Urinary bladder (tissue), 3 donors: ENCODE measurements at regions not wholly inside any gene's neighbourhood (a gene's known extent, or its start where the extent isn't known, plus 50 kb on each side); places are given as distances from the start of the nearest gene placed in this dataset.

Source experiments
- DNase-seq: peaks from one replicate; pipeline ENCODE4 v3.0.0-alpha.2; 2015; ENCODE audit errors: extremely low spot score
- H3K27ac ChIP-seq: one replicate; pipeline ENCODE4 v1.5.1; 2013; ENCODE audit warnings: low read depth, mild to moderate bottlenecking, moderate library complexity
- H3K36me3 ChIP-seq: one replicate; pipeline ENCODE4 v1.6.1; 2013; ENCODE audit warnings: mild to moderate bottlenecking, moderate library complexity; ENCODE audit not compliant: insufficient read depth
- H3K4me1 ChIP-seq: one replicate; pipeline ENCODE4 v1.6.1; 2013; ENCODE audit warnings: mild to moderate bottlenecking, moderate library complexity; ENCODE audit not compliant: insufficient read depth
- H3K4me3 ChIP-seq: one replicate; pipeline ENCODE4 v1.5.1; 2013; ENCODE audit warnings: low read depth, low read length
- WGBS: extraction: QIAGEN DNeasy Blood & Tissue Kit; methylation state at CpG from one replicate; pipeline ENCODE4 v1.1.7; 2013; 5-methylcytosine and 5-hydroxymethylcytosine counted together
- donor health status: healthy with polysubstance abuse.
- donor health status: healthy.

DNA sequence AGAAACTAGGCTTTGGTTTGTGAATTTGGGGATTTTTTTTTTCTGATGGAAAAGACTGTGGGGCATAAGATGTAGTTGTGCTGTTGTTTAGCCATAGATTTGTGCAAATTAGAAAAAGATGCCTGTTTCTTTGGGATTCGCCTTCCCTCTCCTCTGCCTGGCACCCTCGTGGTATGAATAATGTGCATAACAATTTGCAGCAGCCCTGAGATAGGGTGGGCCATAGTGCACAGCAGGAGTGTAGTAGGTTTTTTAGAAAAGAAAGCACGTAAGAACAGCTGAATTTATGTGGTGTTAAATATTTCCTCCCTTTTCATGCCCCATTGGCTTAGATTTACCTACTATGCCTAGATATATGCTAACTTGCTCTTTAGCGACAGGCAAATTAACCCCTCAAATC lies 158.9 kb downstream of the PTGER3 start:
- no peak for DNase-seq
- no peak overlapping the region for H3K27ac ChIP-seq
- WGBS: 89% methylated on average over 4 of the region's 4 CpGs
- no peaks in the 10 kb centered on the region for H3K36me3 ChIP-seq
- no peaks in the 10 kb centered on the region for H3K4me1 ChIP-seq
- H3K4me3 ChIP-seq: no peak overlapping the region

- H3K27ac ChIP-seq: no peak overlapping the region
- H3K36me3 ChIP-seq: no peaks in the 10 kb centered on the region
- H3K4me1 ChIP-seq: no peaks in the 10 kb centered on the region
- 55% methylated on average over 2 of the region's 2 CpGs for WGBS
- H3K4me3 ChIP-seq: no peak overlapping the region
- DNase-seq: no peak
Measured at GRCh38 chr1:70890408-70890807, 157.2 kb downstream of the PTGER3 start.

DNA sequence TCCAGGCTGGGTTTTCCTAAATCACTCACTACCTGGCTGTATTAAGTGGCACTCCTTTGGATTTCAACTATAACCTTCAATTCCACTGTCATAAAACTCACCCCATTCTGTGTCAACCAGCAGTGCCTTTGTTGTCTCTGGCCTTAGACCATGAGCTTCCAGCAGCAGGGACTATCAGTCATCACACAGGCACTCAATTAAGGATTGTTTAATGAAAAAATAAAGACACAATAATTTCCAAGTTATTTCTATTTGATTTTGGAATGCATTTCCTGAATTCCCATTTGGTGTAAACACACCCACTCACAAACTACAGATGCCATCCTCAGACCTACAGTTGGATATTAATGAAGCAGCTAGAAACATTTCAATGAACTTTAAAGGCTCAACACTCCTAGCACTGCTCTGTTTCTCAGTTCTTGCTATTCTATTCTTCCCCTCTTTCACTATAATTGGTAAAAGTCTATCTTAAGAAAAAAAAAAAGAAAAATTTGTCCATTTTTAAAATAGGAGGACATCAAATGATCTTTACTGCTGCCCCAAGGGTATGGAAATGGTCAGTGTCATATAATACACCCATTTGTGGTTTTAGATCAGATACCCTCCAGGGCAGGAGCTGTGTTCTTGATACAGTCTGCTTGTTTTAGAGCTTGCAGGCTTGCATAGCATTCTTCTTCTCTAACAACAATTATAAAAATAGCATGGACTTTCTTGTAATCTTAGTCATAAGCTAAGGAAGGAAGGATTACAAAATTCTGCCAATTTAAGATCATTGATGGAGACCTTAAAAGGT lies 156.4 kb downstream of the PTGER3 start:
- DNase-seq: no peak
- no peak overlapping the region for H3K27ac ChIP-seq
- H3K36me3 ChIP-seq: no peaks in the 10 kb centered on the region
- H3K4me3 ChIP-seq: no peak overlapping the region
- H3K4me1 ChIP-seq: no peaks in the 10 kb centered on the region

GRCh38 chr1:70892140-70892539 lies 155.5 kb downstream of the PTGER3 start:
- WGBS: 98% methylated on average over 2 of the region's 2 CpGs
- no peak for DNase-seq
- Histone ChIP-seq H3K4me3 (no peak overlapping the region), H3K27ac (no peak overlapping the region), H3K4me1 (no peaks in the 10 kb centered on the region), H3K36me3 (no peaks in the 10 kb centered on the region)

DNA sequence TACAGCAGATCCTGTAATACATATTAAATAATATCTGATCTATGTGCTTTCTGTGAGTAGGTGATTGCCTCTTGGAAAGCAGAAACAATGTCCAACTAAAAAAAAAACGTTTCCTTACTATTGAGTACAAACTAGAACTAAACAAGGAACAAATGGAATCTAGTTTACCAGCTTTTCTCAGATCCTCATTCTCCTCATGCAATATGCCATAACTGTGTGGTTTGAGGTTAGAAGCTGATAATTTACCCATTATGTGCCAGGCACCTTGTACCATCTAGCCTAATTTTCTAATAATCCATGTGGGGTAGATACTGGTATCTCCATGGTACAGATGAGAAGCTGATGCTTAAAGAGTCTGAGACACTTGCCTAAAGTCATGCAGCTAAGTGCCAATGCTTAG lies 154.7 kb downstream of the PTGER3 start:
- WGBS: 0% methylated on average over 1 of the region's 1 CpG
- Histone ChIP-seq H3K27ac (no peak overlapping the region), H3K36me3 (no peaks in the 10 kb centered on the region), H3K4me3 (no peak overlapping the region), H3K4me1 (no peaks in the 10 kb centered on the region)
- DNase-seq: no peak

- no peak for DNase-seq
- H3K4me3 ChIP-seq: no peak overlapping the region
- H3K27ac ChIP-seq: no peak overlapping the region
- 66% methylated on average over 3 of the region's 3 CpGs for WGBS
- H3K4me1 ChIP-seq: no peaks in the 10 kb centered on the region
- H3K36me3 ChIP-seq: no peaks in the 10 kb centered on the region
Measured at GRCh38 chr1:70893381-70893780, 154.2 kb downstream of the PTGER3 start.

DNA sequence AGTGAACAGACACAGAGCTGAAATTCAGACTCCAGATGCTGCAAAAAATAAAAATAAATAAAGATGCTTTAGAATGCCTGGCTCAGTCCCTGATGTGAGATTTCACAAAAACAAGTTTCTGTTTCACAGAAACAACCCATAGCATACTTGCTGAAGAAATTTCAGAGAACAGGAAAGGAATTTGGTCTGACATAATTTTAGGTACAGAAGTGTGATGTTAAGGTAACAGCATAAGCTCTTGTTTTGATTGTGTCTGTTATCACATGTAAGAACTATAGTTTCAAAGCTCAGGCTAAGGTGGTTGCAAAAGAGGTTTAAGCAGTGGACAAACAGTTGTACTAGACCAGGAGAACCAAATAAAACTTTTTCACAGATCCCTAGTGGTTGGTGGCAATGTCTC lies 152.1 kb downstream of the PTGER3 start:
- H3K36me3 ChIP-seq: no peaks in the 10 kb centered on the region
- no peaks in the 10 kb centered on the region for H3K4me1 ChIP-seq
- no peak overlapping the region for H3K27ac ChIP-seq
- no peak overlapping the region for H3K4me3 ChIP-seq
- no peak for DNase-seq

- no peaks in the 10 kb centered on the region for H3K4me1 ChIP-seq
- H3K4me3 ChIP-seq: no peak overlapping the region
- 81% methylated on average over 1 of the region's 1 CpG for WGBS
- H3K36me3 ChIP-seq: no peaks in the 10 kb centered on the region
- H3K27ac ChIP-seq: no peak overlapping the region
- DNase-seq: no peak
Measured at GRCh38 chr1:70896224-70896623, 151.4 kb downstream of the PTGER3 start.

GRCh38 chr1:70897273-70897672 lies 150.3 kb downstream of the PTGER3 start:
- no peak overlapping the region for H3K27ac ChIP-seq
- no peaks in the 10 kb centered on the region for H3K36me3 ChIP-seq
- no peaks in the 10 kb centered on the region for H3K4me1 ChIP-seq
- no peak overlapping the region for H3K4me3 ChIP-seq
- no peak for DNase-seq
- WGBS: 85% methylated on average over 4 of the region's 4 CpGs

- no peaks in the 10 kb centered on the region for H3K4me1 ChIP-seq
- no peak for DNase-seq
Measured at GRCh38 chr1:70899735-70900134, 147.9 kb downstream of the PTGER3 start.

GRCh38 chr1:70902211-70902610 lies 145.4 kb downstream of the PTGER3 start:
- Histone ChIP-seq H3K27ac (no peak overlapping the region), H3K36me3 (no peaks in the 10 kb centered on the region), H3K4me3 (no peak overlapping the region), H3K4me1 (no peaks in the 10 kb centered on the region)
- WGBS: 60% methylated on average over 1 of the region's 1 CpG
- DNase-seq: no peak

More at GRCh38 chr1:70899735-70900134, 147.9 kb downstream of the PTGER3 start:
- Histone ChIP-seq H3K27ac (no peak overlapping the region), H3K36me3 (no peaks in the 10 kb centered on the region), H3K4me3 (no peak overlapping the region)

DNA sequence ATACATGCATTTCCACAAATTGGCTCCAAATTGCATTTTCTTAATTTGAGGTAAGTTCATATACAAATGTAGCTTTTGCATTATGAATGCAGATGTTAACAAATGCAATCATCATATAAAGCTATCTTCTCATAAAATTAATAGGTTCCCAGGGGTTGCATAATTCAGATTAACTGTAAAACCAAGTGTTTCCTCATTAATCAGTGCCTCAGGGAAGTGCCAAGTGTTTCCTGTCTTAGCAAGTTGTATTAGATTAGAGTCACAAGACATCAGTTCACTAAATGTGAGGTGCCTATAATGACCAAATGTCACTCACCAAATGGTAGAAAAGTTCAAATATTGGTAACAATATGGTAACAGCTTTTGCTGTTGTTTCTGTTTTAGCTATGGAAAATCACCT lies 140.8 kb downstream of the PTGER3 start:
- Histone ChIP-seq H3K27ac (no peak overlapping the region), H3K4me3 (no peak overlapping the region), H3K36me3 (no peaks in the 10 kb centered on the region), H3K4me1 (no peaks in the 10 kb centered on the region)
- DNase-seq: no peak

- Histone ChIP-seq H3K4me1 (no peaks in the 10 kb centered on the region), H3K4me3 (no peak overlapping the region), H3K36me3 (no peaks in the 10 kb centered on the region), H3K27ac (no peak overlapping the region)
- no peak for DNase-seq
- 87% methylated on average over 8 of the region's 8 CpGs for WGBS
Measured at GRCh38 chr1:70907563-70908310, 139.9 kb downstream of the PTGER3 start.

GRCh38 chr1:70909262-70909822 lies 138.3 kb downstream of the PTGER3 start:
- WGBS: 84% methylated on average over 3 of the region's 3 CpGs
- Histone ChIP-seq H3K27ac (no peak overlapping the region), H3K4me3 (no peak overlapping the region), H3K4me1 (no peaks in the 10 kb centered on the region), H3K36me3 (no peaks in the 10 kb centered on the region)
- no peak for DNase-seq
